ENCODE measurements at regions not wholly inside any gene's neighbourhood (a gene's known extent, or its start where the extent isn't known, plus 50 kb on each side); places are given as distances from the start of the nearest gene placed in this dataset.
A peak's percentile ranks its signal among the peaks of the same experiment; 100 is the strongest.

GRCh38 chr11:18878211-18878610 is 61.0 kb downstream of the MRGPRX1 start:
- TF ChIP-seq POLR2A (IDR thresholded peaks at IDR 0.05; ENCODE audit: low read length), result no peak
- DNase-seq, result no peak

GRCh38 chr11:18865951-18866350 is 73.3 kb downstream of the MRGPRX1 start:
- DNase-seq, result no peak
- TF ChIP-seq POLR2A (IDR thresholded peaks at IDR 0.05; ENCODE audit: low read length) (no peak), GATA1 (IDR thresholded peaks at IDR 0.05; ENCODE audit: low read depth, low read length) (no peak)

GRCh38 chr11:18865261-18865660 is 73.7 kb upstream of the PTPN5 start:
- no peak for TF ChIP-seq GATA1 (IDR thresholded peaks at IDR 0.05; ENCODE audit: low read depth, low read length)
- TF ChIP-seq POLR2A (IDR thresholded peaks at IDR 0.05; ENCODE audit: low read length), result no peak
- DNase-seq, result no peak

- peak in 1 of 2 experiments; percentile 18 for DNase-seq
- TF ChIP-seq GATA1 (IDR thresholded peaks at IDR 0.05; ENCODE audit: low read depth, low read length) (no peak), POLR2A (IDR thresholded peaks at IDR 0.05; ENCODE audit: low read length) (no peak)
These were observed 61.6 kb upstream of the PTPN5 start for GRCh38 chr11:18853086-18853720.

GRCh38 chr11:18849406-18849805 is 57.8 kb upstream of the PTPN5 start:
- no peak for TF ChIP-seq GATA1 (IDR thresholded peaks at IDR 0.05; ENCODE audit: low read depth, low read length)
- TF ChIP-seq POLR2A (IDR thresholded peaks at IDR 0.05; ENCODE audit: low read length), result no peak
- DNase-seq, result no peak

- peak; percentile 27 to 31 for DNase-seq
- TF ChIP-seq GATA1 (IDR thresholded peaks at IDR 0.05; ENCODE audit: low read depth, low read length), result no peak
- no peak for TF ChIP-seq POLR2A (IDR thresholded peaks at IDR 0.05; ENCODE audit: low read length)
These were observed 53.3 kb upstream of the PTPN5 start for GRCh38 chr11:18844753-18845367.

Data from erythroblast (primary cell).